Activated CD4-positive, alpha-beta T cell treated with anti-CD3 and anti-CD28 coated beads for 36 hours (primary cell): ENCODE measurements at regions not wholly inside any gene's neighbourhood (a gene's known extent, or its start where the extent isn't known, plus 50 kb on each side); places are given as distances from the start of the nearest gene placed in this dataset.

Experiments
- ATAC-seq: fragments of 200-7000 bp; cut with Tn5 transposase; one replicate; pipeline ENCODE4 v1.10.0; 2021; ENCODE audit warnings: mild to moderate bottlenecking, moderate library complexity
- CTCF ChIA-PET: fragments of 350-600 bp; sonication (Branson Sonifier 250); formaldehyde crosslinking; loops from one replicate; lab custom pipeline; 2021; ENCODE audit warnings: antibody characterized with exemption; lab: Charles Lee
- POLR2A ChIA-PET: fragments of 350-600 bp; sonication (Branson Sonifier 250); formaldehyde crosslinking; loops from one replicate; lab custom pipeline; 2021; ENCODE audit warnings: antibody characterized with exemption, inconsistent platforms; lab: Charles Lee
- DNase-seq: peaks from one replicate; pipeline ENCODE4 v3.0.0-alpha.2; 2020
- H3K27ac Mint-ChIP-seq: one replicate; pipeline ENCODE4 v1.8.0; 2021; ENCODE audit warnings: mixed read lengths
- H3K27me3 Mint-ChIP-seq: one replicate; pipeline ENCODE4 v1.8.0; 2021; ENCODE audit warnings: mixed read lengths
- H3K36me3 Mint-ChIP-seq: one replicate; pipeline ENCODE4 v1.8.0; 2021; ENCODE audit warnings: low read depth, mixed read lengths
- H3K4me1 Mint-ChIP-seq: one replicate; pipeline ENCODE4 v1.8.0; 2021; ENCODE audit warnings: mixed read lengths
- H3K4me3 Mint-ChIP-seq: one replicate; pipeline ENCODE4 v1.8.0; 2021; ENCODE audit warnings: mild to moderate bottlenecking, moderate library complexity, mixed read lengths
- H3K9me3 Mint-ChIP-seq: one replicate; pipeline ENCODE4 v1.8.0; 2021; ENCODE audit warnings: low read depth, mixed read lengths
- intact Hi-C, 2 experiments: fragments of 100-400 bp; cut with DNase I in 1 of 2; cut with micrococcal nuclease in 1 of 2; formaldehyde crosslinking; loops; one replicate each; pipeline versions ENCODE4 v1.14.2 to v1.15.1; 2022 to 2024; cut with DNase I, micrococcal nuclease

GRCh38 chr6:105844275-105844883, 241.8 kb upstream of the PRDM1 start:
- ChIA-PET POLR2A (no interaction called here), CTCF (interaction anchor here (1.3 kb wide), 1 partner anchor 10 kb away, joined by 4 read pairs; no protein-coding TSS in a partner anchor)
- Mint-ChIP-seq H3K27ac (no peak overlapping the region), H3K9me3 (no peaks in the 10 kb centered on the region), H3K27me3 (no peaks in the 10 kb centered on the region), H3K4me1 (no peaks in the 10 kb centered on the region), H3K36me3 (no peaks in the 10 kb centered on the region), H3K4me3 (no peak overlapping the region)
- ATAC-seq (no peak), DNase-seq (no peak)
- intact Hi-C loops: no loop called here

- POLR2A ChIA-PET: no interaction called here
- Mint-ChIP-seq H3K27me3 (no peaks in the 10 kb centered on the region), H3K4me3 (no peak overlapping the region), H3K27ac (no peak overlapping the region), H3K9me3 (no peaks in the 10 kb centered on the region), H3K36me3 (no peaks in the 10 kb centered on the region), H3K4me1 (no peaks in the 10 kb centered on the region)
- CTCF ChIA-PET: no interaction called here
- ATAC-seq (no peak), DNase-seq (no peak)
- intact Hi-C loops: no loop called here
Observed at GRCh38 chr6:105839266-105839665, 246.9 kb upstream of the PRDM1 start.

- POLR2A ChIA-PET: no interaction called here
- no peak overlapping the region for H3K4me3 Mint-ChIP-seq
- no peak overlapping the region for H3K27ac Mint-ChIP-seq
- ATAC-seq: no peak
- CTCF ChIA-PET: no interaction called here
- intact Hi-C loops: no loop called here
- H3K4me1 Mint-ChIP-seq: no peaks in the 10 kb centered on the region
- H3K36me3 Mint-ChIP-seq: no peaks in the 10 kb centered on the region
- DNase-seq: no peak
- H3K27me3 Mint-ChIP-seq: no peaks in the 10 kb centered on the region
- no peaks in the 10 kb centered on the region for H3K9me3 Mint-ChIP-seq
Observed at GRCh38 chr6:105838171-105838570, 248.0 kb upstream of the PRDM1 start.

- intact Hi-C loops: no loop called here
- ATAC-seq (no peak), DNase-seq (no peak)
- no peaks in the 10 kb centered on the region for H3K36me3 Mint-ChIP-seq
- no peaks in the 10 kb centered on the region for H3K27me3 Mint-ChIP-seq
- no peaks in the 10 kb centered on the region for H3K4me1 Mint-ChIP-seq
- no peaks in the 10 kb centered on the region for H3K9me3 Mint-ChIP-seq
- CTCF ChIA-PET: no interaction called here
- H3K4me3 Mint-ChIP-seq: no peak overlapping the region
- H3K27ac Mint-ChIP-seq: no peak overlapping the region
- POLR2A ChIA-PET: no interaction called here
Observed at GRCh38 chr6:105836889-105837288, 249.2 kb upstream of the PRDM1 start.

GRCh38 chr6:105836379-105836778, 249.8 kb upstream of the PRDM1 start:
- no peaks in the 10 kb centered on the region for H3K36me3 Mint-ChIP-seq
- CTCF ChIA-PET: interaction anchor here (1.3 to 1.4 kb wide), 2 partner anchors 11 to 387 kb away, joined by 3 read pairs; no protein-coding TSS in a partner anchor
- H3K4me3 Mint-ChIP-seq: no peak overlapping the region
- DNase-seq (no peak), ATAC-seq (no peak)
- no peak overlapping the region for H3K27ac Mint-ChIP-seq
- intact Hi-C loops: no loop called here
- H3K4me1 Mint-ChIP-seq: no peaks in the 10 kb centered on the region
- H3K27me3 Mint-ChIP-seq: no peaks in the 10 kb centered on the region
- H3K9me3 Mint-ChIP-seq: no peaks in the 10 kb centered on the region
- POLR2A ChIA-PET: no interaction called here

GRCh38 chr6:105835373-105835772, 250.8 kb upstream of the PRDM1 start:
- DNase-seq (no peak), ATAC-seq (no peak)
- H3K9me3 Mint-ChIP-seq: no peaks in the 10 kb centered on the region
- H3K27me3 Mint-ChIP-seq: no peaks in the 10 kb centered on the region
- no peak overlapping the region for H3K4me3 Mint-ChIP-seq
- intact Hi-C loops: no loop called here
- no peaks in the 10 kb centered on the region for H3K36me3 Mint-ChIP-seq
- ChIA-PET POLR2A (no interaction called here), CTCF (interaction anchor here (0.6 to 1.9 kb wide), 6 partner anchors 9 to 388 kb away, joined by 3 to 4 read pairs (median 3); no protein-coding TSS in a partner anchor)
- H3K27ac Mint-ChIP-seq: no peak overlapping the region
- H3K4me1 Mint-ChIP-seq: no peaks in the 10 kb centered on the region

GRCh38 chr6:105833959-105834947, 251.9 kb upstream of the PRDM1 start:
- no peaks in the 10 kb centered on the region for H3K36me3 Mint-ChIP-seq
- ATAC-seq (no peak), DNase-seq (no peak)
- intact Hi-C loops: no loop called here
- POLR2A ChIA-PET: no interaction called here
- H3K27ac Mint-ChIP-seq: no peak overlapping the region
- H3K27me3 Mint-ChIP-seq: no peaks in the 10 kb centered on the region
- H3K9me3 Mint-ChIP-seq: no peaks in the 10 kb centered on the region
- H3K4me3 Mint-ChIP-seq: no peak overlapping the region
- CTCF ChIA-PET: interaction anchor here (1.9 kb wide), 1 partner anchor 10 kb away, joined by 4 read pairs; no protein-coding TSS in a partner anchor
- no peaks in the 10 kb centered on the region for H3K4me1 Mint-ChIP-seq

- no peaks in the 10 kb centered on the region for H3K4me1 Mint-ChIP-seq
- peaks cover 1% of the 10 kb centered on the region for H3K27me3 Mint-ChIP-seq
- DNase-seq: no peak
- H3K36me3 Mint-ChIP-seq: no peaks in the 10 kb centered on the region
- H3K27ac Mint-ChIP-seq: no peak overlapping the region
- ATAC-seq: no peak
- CTCF ChIA-PET: interaction anchor here (0.7 kb wide), 3 partner anchors 24 to 907 kb away, joined by 3 read pairs; no protein-coding TSS in a partner anchor
- intact Hi-C loops: no loop called here
- POLR2A ChIA-PET: no interaction called here
- H3K9me3 Mint-ChIP-seq: peaks cover 2% of the 10 kb centered on the region
- H3K4me3 Mint-ChIP-seq: no peak overlapping the region
Observed at GRCh38 chr6:105832313-105832761, 253.8 kb upstream of the PRDM1 start.

- Mint-ChIP-seq H3K27me3 (peaks cover 1% of the 10 kb centered on the region), H3K4me3 (no peak overlapping the region), H3K36me3 (no peaks in the 10 kb centered on the region), H3K27ac (no peak overlapping the region), H3K4me1 (no peaks in the 10 kb centered on the region), H3K9me3 (peaks cover 2% of the 10 kb centered on the region)
- ChIA-PET CTCF (interaction anchor here (0.6 kb wide), 1 partner anchor 149 kb away, joined by 3 read pairs; no protein-coding TSS in a partner anchor), POLR2A (no interaction called here)
- intact Hi-C loops: no loop called here
- no peak for DNase-seq
- ATAC-seq: no peak
Observed at GRCh38 chr6:105831311-105832097, 254.6 kb upstream of the PRDM1 start.

- Mint-ChIP-seq H3K9me3 (peaks cover 2% of the 10 kb centered on the region), H3K4me1 (no peaks in the 10 kb centered on the region), H3K27me3 (peaks cover 1% of the 10 kb centered on the region), H3K36me3 (no peaks in the 10 kb centered on the region), H3K27ac (no peak overlapping the region), H3K4me3 (no peak overlapping the region)
- intact Hi-C loops: no loop called here
- POLR2A ChIA-PET: no interaction called here
- no peak for DNase-seq
- no peak for ATAC-seq
- CTCF ChIA-PET: interaction anchor here (1.1 kb wide), 1 partner anchor 10 kb away, joined by 3 read pairs; no protein-coding TSS in a partner anchor
Observed at GRCh38 chr6:105825210-105825609, 260.9 kb upstream of the PRDM1 start.

- Mint-ChIP-seq H3K4me1 (no peaks in the 10 kb centered on the region), H3K9me3 (peaks cover 2% of the 10 kb centered on the region), H3K27me3 (peaks cover 1% of the 10 kb centered on the region), H3K4me3 (no peak overlapping the region), H3K36me3 (no peaks in the 10 kb centered on the region), H3K27ac (no peak overlapping the region)
- ChIA-PET CTCF (interaction anchor here (1.1 kb wide), 1 partner anchor 11 kb away, joined by 3 read pairs; no protein-coding TSS in a partner anchor), POLR2A (no interaction called here)
- ATAC-seq (no peak), DNase-seq (no peak)
- intact Hi-C loops: no loop called here
Observed at GRCh38 chr6:105824732-105825131, 261.4 kb upstream of the PRDM1 start.
